ENCODE measurements at regions not wholly inside any gene's neighbourhood (a gene's known extent, or its start where the extent isn't known, plus 50 kb on each side); places are given as distances from the start of the nearest gene placed in this dataset.

DNA sequence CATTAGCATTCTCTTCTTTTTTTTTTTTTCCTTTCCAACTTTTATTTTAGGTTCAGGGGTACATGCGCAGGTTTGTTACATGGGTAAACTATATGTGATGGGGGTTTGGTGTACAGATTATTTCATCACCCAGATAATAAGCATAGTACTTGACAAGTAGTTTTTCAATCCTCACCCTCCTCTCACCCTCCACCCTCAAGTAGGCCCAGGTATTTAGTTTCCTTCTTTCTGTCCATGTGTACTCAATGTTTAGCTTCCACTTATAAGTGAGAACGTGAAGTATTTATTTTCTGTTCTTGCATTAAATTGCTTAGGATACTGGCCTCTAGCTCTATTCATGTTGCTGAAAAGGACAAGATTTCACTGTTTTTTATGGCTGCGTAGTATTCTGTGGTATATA is 140.8 kb upstream of the PGRMC2 start:
- Histone ChIP-seq H3K9me3 (replicated peaks; ENCODE audit: control insufficient read depth, insufficient read depth, low read depth, low read length) (no peaks in the 10 kb centered on the region), H3K4me2 (ENCODE audit: insufficient read depth, low read length) (peak overlapping the region; percentile 38; the same call in 1 of the 2 replicates), H3K27ac (ENCODE audit: extremely low read depth, low read depth, low read length) (no peak overlapping the region), H3K4me3 (no peak overlapping the region), H3K9me1 (ENCODE audit: control insufficient read depth, insufficient read depth, low read length) (no peaks in the 10 kb centered on the region), H3K9ac (ENCODE audit: insufficient read depth in 1 of 2, low read depth in 2 of 2, low read length in 2 of 2) (0 out of 4 replicates have a peak overlapping the region, but pooled peaks of 1 of the 2 experiments have one; percentile 2), H3K36me3 (ENCODE audit: control insufficient read depth, insufficient read depth, low read length) (no peaks in the 10 kb centered on the region), H4K20me1 (replicated peaks; ENCODE audit: control insufficient read depth, insufficient read depth, low read length) (no peaks in the 10 kb centered on the region), H3K4me1 (replicated peaks in 1 of 2; ENCODE audit: control insufficient read depth in 2 of 2, insufficient read depth in 2 of 2, low read length in 2 of 2) (no peaks in the 10 kb centered on the region; a peak in 1 of 5 replicates), H2AFZ (ENCODE audit: low read depth, low read length) (peak overlapping the region; percentile 79), H3K27me3 (ENCODE audit: control insufficient read depth in 2 of 2, insufficient read depth in 2 of 2, low read length in 2 of 2) (no peaks in the 10 kb centered on the region), H3K79me2 (ENCODE audit: control insufficient read depth, insufficient read depth, low read length) (no peaks in the 10 kb centered on the region)
- 72% methylated on average over 3 of the region's 3 CpGs for WGBS (ENCODE audit: insufficient coverage, low coverage, missing lambda C conversion rate)
- ATAC-seq (no peak), DNase-seq (ENCODE audit: extremely low read depth in 1 of 4, low spot score in 3 of 4) (no peak), FAIRE-seq (no peak)
- intact Hi-C loops (cut with micrococcal nuclease) (loop anchor here (10.0 kb wide), 2 partner anchors 376 to 436 kb away; partner anchors contain the start of gene JADE1), in situ Hi-C loops (cut with MboI) (no loop called here)
- ChIA-PET CTCF (ENCODE audit: low intra/inter-chr PET ratio) (interaction anchor here (1.7 kb wide), 1 partner anchor 382 kb away, joined by 6 read pairs; the partner anchor contains the start of gene JADE1), POLR2A (interaction anchor here (1.0 kb wide), 1 partner anchor 124 kb away, joined by 5 read pairs; no protein-coding TSS in a partner anchor)
- BruUV-seq (replicated peaks), result no TSS peak
- TF ChIP-seq CBX5 (IDR thresholded peaks at IDR 0.05; ENCODE audit: borderline replicate concordance, low read depth) (no peak), ZNF232 (CRISPR knock-in tag; IDR thresholded peaks at IDR 0.05) (no peak), TAF15 (IDR thresholded peaks at IDR 0.05; ENCODE audit: low read depth, low read length) (no peak), XRCC5 (IDR thresholded peaks at IDR 0.05; ENCODE audit: low read depth, low read length) (no peak), ZNF134 (CRISPR knock-in tag; conservative IDR thresholded peaks at IDR 0.05) (no peak), CC2D1A (IDR thresholded peaks at IDR 0.05) (no peak), SMARCA4 (IDR thresholded peaks at IDR 0.05) (no peak)
- TF ChIP-seq, protein P1, sequence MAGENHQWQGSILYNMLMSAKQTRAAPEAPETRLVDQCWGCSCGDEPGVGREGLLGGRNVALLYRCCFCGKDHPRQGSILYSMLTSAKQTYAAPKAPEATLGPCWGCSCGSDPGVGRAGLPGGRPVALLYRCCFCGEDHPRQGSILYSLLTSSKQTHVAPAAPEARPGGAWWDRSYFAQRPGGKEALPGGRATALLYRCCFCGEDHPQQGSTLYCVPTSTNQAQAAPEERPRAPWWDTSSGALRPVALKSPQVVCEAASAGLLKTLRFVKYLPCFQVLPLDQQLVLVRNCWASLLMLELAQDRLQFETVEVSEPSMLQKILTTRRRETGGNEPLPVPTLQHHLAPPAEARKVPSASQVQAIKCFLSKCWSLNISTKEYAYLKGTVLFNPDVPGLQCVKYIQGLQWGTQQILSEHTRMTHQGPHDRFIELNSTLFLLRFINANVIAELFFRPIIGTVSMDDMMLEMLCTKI (IDR thresholded peaks at IDR 0.05; ENCODE audit: partially characterized antibody), result no peak
